ENCODE measurements at regions not wholly inside any gene's neighbourhood (a gene's known extent, or its start where the extent isn't known, plus 50 kb on each side); places are given as distances from the start of the nearest gene placed in this dataset.
"Not testable (repeated sequence)": the region's sequence is repeated elsewhere in the genome, so short reads cannot be mapped to it uniquely, and the experiment has no call there.

GRCh38 chr6:12544821-12545565 lies 171.6 kb upstream of the PHACTR1 start:
- no peak for DNase-seq

GRCh38 chr6:12545619-12546409 lies 170.8 kb upstream of the PHACTR1 start:
- no peak for DNase-seq

- DNase-seq, result no peak
Observed at GRCh38 chr6:12546410-12547002, 170.1 kb upstream of the PHACTR1 start.

- DNase-seq, result no peak
Observed at GRCh38 chr6:12548526-12548925, 168.0 kb upstream of the PHACTR1 start.

GRCh38 chr6:12549445-12549844 lies 167.1 kb upstream of the PHACTR1 start:
- DNase-seq, result not testable (repeated sequence)

GRCh38 chr6:12554820-12555219 lies 161.7 kb upstream of the PHACTR1 start:
- DNase-seq, result not testable (repeated sequence)

GRCh38 chr6:12555267-12555666 lies 161.3 kb upstream of the PHACTR1 start:
- no peak for DNase-seq

GRCh38 chr6:12555781-12556180 lies 160.8 kb upstream of the PHACTR1 start:
- no peak for DNase-seq

GRCh38 chr6:12557765-12558164 lies 158.8 kb upstream of the PHACTR1 start:
- no peak for DNase-seq

GRCh38 chr6:12560315-12560714 lies 156.3 kb upstream of the PHACTR1 start:
- DNase-seq, result no peak

- no peak for DNase-seq
Observed at GRCh38 chr6:12566618-12567123, 149.9 kb upstream of the PHACTR1 start.

- DNase-seq, result no peak
Observed at GRCh38 chr6:12567682-12568081, 148.9 kb upstream of the PHACTR1 start.

GRCh38 chr6:12569646-12570045 lies 146.9 kb upstream of the PHACTR1 start:
- DNase-seq, result no peak

- peak in 4 of 58 donors; percentile 3 to 31 (median 10) for DNase-seq
Observed at GRCh38 chr6:12570461-12571030, 146.0 kb upstream of the PHACTR1 start.

GRCh38 chr6:12572896-12573827 lies 143.4 kb upstream of the PHACTR1 start:
- peak in 11 of 58 donors; percentile 1 to 53 (median 27) for DNase-seq

- DNase-seq, result peak in 1 of 58 donors; percentile 3
Observed at GRCh38 chr6:12575961-12576360, 140.6 kb upstream of the PHACTR1 start.

GRCh38 chr6:12576389-12576788 lies 140.2 kb upstream of the PHACTR1 start:
- DNase-seq, result no peak

- no peak for DNase-seq
Observed at GRCh38 chr6:12577124-12577850, 139.3 kb upstream of the PHACTR1 start.

GRCh38 chr6:12578097-12578496 lies 138.5 kb upstream of the PHACTR1 start:
- no peak for DNase-seq

- DNase-seq, result no peak
Observed at GRCh38 chr6:12578751-12579150, 137.8 kb upstream of the PHACTR1 start.
